ENCODE measurements at regions not wholly inside any gene's neighbourhood (a gene's known extent, or its start where the extent isn't known, plus 50 kb on each side); places are given as distances from the start of the nearest gene placed in this dataset.

GRCh38 chr2:128665113-128665512 is 346.4 kb upstream of the HS6ST1 start:
- TF ChIP-seq, protein P1, sequence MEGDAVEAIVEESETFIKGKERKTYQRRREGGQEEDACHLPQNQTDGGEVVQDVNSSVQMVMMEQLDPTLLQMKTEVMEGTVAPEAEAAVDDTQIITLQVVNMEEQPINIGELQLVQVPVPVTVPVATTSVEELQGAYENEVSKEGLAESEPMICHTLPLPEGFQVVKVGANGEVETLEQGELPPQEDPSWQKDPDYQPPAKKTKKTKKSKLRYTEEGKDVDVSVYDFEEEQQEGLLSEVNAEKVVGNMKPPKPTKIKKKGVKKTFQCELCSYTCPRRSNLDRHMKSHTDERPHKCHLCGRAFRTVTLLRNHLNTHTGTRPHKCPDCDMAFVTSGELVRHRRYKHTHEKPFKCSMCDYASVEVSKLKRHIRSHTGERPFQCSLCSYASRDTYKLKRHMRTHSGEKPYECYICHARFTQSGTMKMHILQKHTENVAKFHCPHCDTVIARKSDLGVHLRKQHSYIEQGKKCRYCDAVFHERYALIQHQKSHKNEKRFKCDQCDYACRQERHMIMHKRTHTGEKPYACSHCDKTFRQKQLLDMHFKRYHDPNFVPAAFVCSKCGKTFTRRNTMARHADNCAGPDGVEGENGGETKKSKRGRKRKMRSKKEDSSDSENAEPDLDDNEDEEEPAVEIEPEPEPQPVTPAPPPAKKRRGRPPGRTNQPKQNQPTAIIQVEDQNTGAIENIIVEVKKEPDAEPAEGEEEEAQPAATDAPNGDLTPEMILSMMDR (IDR thresholded peaks at IDR 0.05): no peak
- no peak for TF ChIP-seq EZH2 (IDR thresholded peaks at IDR 0.05)
- no peak for TF ChIP-seq EZH2phosphoT487 (IDR thresholded peaks at IDR 0.05)

Measured in neural progenitor cell (in vitro differentiated cells).